GM12892 (cell line): ENCODE measurements at regions not wholly inside any gene's neighbourhood (a gene's known extent, or its start where the extent isn't known, plus 50 kb on each side); places are given as distances from the start of the nearest gene placed in this dataset.

ENCODE experiments used
- POLR2A ChIP-seq: IDR thresholded peaks from 2 replicates; pipeline ENCODE4 v1.6.1; 2011; ENCODE audit warnings: low read depth, low read length, control low read depth
- TAF1 ChIP-seq: IDR thresholded peaks from 2 replicates; pipeline ENCODE4 v1.6.1; 2011; ENCODE audit warnings: low read depth, mild to moderate bottlenecking, control low read depth, low read length, borderline replicate concordance

DNA sequence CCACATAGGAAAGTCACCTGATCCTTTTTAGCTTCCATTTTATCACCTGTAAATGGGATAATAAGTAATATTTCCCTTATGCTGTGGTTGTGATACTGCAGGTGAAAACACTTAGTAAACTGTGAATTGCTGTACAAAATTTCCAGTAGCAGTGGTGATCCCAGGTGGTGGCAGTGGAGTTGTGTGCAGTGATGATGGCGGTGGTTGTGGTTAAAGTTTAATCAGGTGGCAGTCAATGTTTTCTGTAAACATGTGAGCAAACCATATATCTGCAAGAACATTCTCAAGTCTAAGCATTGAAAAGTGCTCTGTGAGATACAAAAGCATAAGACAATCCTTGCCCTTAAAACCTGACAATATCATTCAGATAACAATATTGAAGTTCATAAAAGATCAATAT is 480.2 kb downstream of the RASEF start:
- no peak for TF ChIP-seq POLR2A
- no peak for TF ChIP-seq TAF1
